Testis (tissue), 2 donors: ENCODE measurements at regions not wholly inside any gene's neighbourhood (a gene's known extent, or its start where the extent isn't known, plus 50 kb on each side); places are given as distances from the start of the nearest gene placed in this dataset.

Source experiments
- POLR2A ChIP-seq: fragments of 450-650 bp; IDR thresholded peaks from one replicate; pipeline ENCODE4 v1.6.1; 2017; ENCODE audit warnings: antibody characterized with exemption, mild to moderate bottlenecking, moderate library complexity
- TF ChIP-seq, protein P1 (sequence below), 3 experiments: fragments of 450-650 bp in 2 of 3; fragments of 200-600 bp in 1 of 3; sonication (generic) in 1 of 3; IDR thresholded peaks; one replicate each; pipeline ENCODE4 v1.5.1; 2016 to 2019; ENCODE audit warnings: antibody characterized with exemption in 3 of 3, mild to moderate bottlenecking in 2 of 3, moderate library complexity in 1 of 3

DNA sequence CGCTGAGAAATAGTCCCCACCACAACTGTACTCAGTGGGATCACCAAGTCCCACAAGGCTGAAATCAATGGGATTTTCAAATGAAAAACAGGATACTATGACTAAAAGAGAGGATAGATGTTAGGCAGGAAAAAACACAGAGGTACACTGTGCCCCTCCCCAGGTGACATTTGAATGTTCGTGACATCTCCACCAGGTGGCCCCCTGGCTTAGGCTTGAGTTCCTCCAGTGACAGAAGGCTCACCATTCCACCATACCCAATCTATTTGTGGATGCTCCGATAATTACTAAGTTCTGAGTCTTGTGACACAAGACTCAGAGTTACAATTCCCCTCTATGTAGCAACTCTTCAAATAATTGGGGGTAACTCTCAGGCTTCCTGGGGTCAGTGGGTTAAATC is 77.5 kb upstream of the KCNMA1 start:
- TF ChIP-seq, protein P1, sequence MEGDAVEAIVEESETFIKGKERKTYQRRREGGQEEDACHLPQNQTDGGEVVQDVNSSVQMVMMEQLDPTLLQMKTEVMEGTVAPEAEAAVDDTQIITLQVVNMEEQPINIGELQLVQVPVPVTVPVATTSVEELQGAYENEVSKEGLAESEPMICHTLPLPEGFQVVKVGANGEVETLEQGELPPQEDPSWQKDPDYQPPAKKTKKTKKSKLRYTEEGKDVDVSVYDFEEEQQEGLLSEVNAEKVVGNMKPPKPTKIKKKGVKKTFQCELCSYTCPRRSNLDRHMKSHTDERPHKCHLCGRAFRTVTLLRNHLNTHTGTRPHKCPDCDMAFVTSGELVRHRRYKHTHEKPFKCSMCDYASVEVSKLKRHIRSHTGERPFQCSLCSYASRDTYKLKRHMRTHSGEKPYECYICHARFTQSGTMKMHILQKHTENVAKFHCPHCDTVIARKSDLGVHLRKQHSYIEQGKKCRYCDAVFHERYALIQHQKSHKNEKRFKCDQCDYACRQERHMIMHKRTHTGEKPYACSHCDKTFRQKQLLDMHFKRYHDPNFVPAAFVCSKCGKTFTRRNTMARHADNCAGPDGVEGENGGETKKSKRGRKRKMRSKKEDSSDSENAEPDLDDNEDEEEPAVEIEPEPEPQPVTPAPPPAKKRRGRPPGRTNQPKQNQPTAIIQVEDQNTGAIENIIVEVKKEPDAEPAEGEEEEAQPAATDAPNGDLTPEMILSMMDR (IDR thresholded peaks at IDR 0.05): no peak
- TF ChIP-seq POLR2A: no peak
